ENCODE measurements at regions not wholly inside any gene's neighbourhood (a gene's known extent, or its start where the extent isn't known, plus 50 kb on each side); places are given as distances from the start of the nearest gene placed in this dataset.

- Histone ChIP-seq H3K27ac (ENCODE audit: extremely low read length, insufficient read depth, low read length) (peak overlapping the region; percentile 78), H3K79me2 (ENCODE audit: insufficient read depth, low read length) (no peaks in the 10 kb centered on the region), H3K4me2 (ENCODE audit: low read depth, low read length) (peak overlapping the region; percentile 72), H3K9ac (ENCODE audit: insufficient read depth, low read depth, low read length) (peak overlapping the region; percentile 64), H3K4me3 (replicated peaks in 1 of 3; ENCODE audit: insufficient read depth in 1 of 3, low read depth in 2 of 3, low read length in 3 of 3) (peak overlapping the region in 2 of 3 experiments; percentile 24 to 65; a peak in 4 of 6 replicates), H4K20me1 (ENCODE audit: insufficient read depth, low read length) (no peaks in the 10 kb centered on the region), H2AFZ (ENCODE audit: low read length) (no peak overlapping the region), H3K36me3 (replicated peaks in 1 of 2; ENCODE audit: control insufficient read depth in 1 of 2, insufficient read depth in 2 of 2, low read length in 2 of 2) (no peaks in the 10 kb centered on the region), H3K4me1 (ENCODE audit: insufficient read depth, low read length) (peaks cover 90% of the 10 kb centered on the region), H3K27me3 (ENCODE audit: control insufficient read depth in 1 of 2, insufficient read depth in 2 of 2, low read length in 2 of 2) (no peaks in the 10 kb centered on the region), H3K9me3 (ENCODE audit: low read length) (no peaks in the 10 kb centered on the region)
- ChIA-PET CTCF (ENCODE audit: low intra/inter-chr PET ratio, low total read pairs) (no interaction called here), POLR2A (interaction anchor here (1.0 to 5.3 kb wide), 11 partner anchors 8 to 1791 kb away, joined by 3 to 72 read pairs (median 6); no protein-coding TSS in a partner anchor)
- BruUV-seq (replicated peaks) = no TSS peak
- intact Hi-C loops (cut with micrococcal nuclease; ENCODE audit: unreplicated experiment) = loop anchor here (1.0 kb wide), 2 partner anchors 7 to 12 kb away; no protein-coding TSS in a partner anchor
- no peak for ATAC-seq
- in situ Hi-C loops (cut with HindIII; ENCODE audit: extremely low pct_ligation_motif_present, low pct_unique_long_range_greater_than_20kb) = loop anchor here (25.0 kb wide), 1 partner anchor 426 kb away; the partner anchor contains the start of gene SPTSSA
- FAIRE-seq = no peak
- DNase-seq (ENCODE audit: low spot score) = no peak
- 100% methylated on average over 1 of the region's 1 CpG for WGBS (ENCODE audit: low lambda C conversion rate)
- peak; percentile 66; the same call in 1 of the 2 replicates for TF ChIP-seq ZNF598 (CRISPR knock-in tag; IDR thresholded peaks at IDR 0.05; ENCODE audit: borderline replicate concordance)
- 0 out of 2 replicates have a peak, but pooled peaks have one; percentile 12 for TF ChIP-seq ZNF776 (CRISPR knock-in tag; IDR thresholded peaks at IDR 0.05)
- 0 out of 2 replicates have a peak, but pooled peaks have one; percentile 2 for TF ChIP-seq DPF2 (CRISPR knock-in tag; IDR thresholded peaks at IDR 0.05; ENCODE audit: borderline replicate concordance, low read depth)
- TF ChIP-seq DNMT3B (CRISPR knock-in tag; conservative IDR thresholded peaks at IDR 0.05) = 0 out of 2 replicates have a peak, but pooled peaks have one; percentile 26
- TF ChIP-seq SNAPC4 (CRISPR knock-in tag; IDR thresholded peaks at IDR 0.05) = peak; percentile 7; the same call in 1 of the 2 replicates
- no peak for TF ChIP-seq TCF12 (IDR thresholded peaks at IDR 0.05)
- peak; percentile 63; the same call in 1 of the 2 replicates for TF ChIP-seq TCF12 (CRISPR knock-in tag; IDR thresholded peaks at IDR 0.05)
- TF ChIP-seq, protein P1, sequence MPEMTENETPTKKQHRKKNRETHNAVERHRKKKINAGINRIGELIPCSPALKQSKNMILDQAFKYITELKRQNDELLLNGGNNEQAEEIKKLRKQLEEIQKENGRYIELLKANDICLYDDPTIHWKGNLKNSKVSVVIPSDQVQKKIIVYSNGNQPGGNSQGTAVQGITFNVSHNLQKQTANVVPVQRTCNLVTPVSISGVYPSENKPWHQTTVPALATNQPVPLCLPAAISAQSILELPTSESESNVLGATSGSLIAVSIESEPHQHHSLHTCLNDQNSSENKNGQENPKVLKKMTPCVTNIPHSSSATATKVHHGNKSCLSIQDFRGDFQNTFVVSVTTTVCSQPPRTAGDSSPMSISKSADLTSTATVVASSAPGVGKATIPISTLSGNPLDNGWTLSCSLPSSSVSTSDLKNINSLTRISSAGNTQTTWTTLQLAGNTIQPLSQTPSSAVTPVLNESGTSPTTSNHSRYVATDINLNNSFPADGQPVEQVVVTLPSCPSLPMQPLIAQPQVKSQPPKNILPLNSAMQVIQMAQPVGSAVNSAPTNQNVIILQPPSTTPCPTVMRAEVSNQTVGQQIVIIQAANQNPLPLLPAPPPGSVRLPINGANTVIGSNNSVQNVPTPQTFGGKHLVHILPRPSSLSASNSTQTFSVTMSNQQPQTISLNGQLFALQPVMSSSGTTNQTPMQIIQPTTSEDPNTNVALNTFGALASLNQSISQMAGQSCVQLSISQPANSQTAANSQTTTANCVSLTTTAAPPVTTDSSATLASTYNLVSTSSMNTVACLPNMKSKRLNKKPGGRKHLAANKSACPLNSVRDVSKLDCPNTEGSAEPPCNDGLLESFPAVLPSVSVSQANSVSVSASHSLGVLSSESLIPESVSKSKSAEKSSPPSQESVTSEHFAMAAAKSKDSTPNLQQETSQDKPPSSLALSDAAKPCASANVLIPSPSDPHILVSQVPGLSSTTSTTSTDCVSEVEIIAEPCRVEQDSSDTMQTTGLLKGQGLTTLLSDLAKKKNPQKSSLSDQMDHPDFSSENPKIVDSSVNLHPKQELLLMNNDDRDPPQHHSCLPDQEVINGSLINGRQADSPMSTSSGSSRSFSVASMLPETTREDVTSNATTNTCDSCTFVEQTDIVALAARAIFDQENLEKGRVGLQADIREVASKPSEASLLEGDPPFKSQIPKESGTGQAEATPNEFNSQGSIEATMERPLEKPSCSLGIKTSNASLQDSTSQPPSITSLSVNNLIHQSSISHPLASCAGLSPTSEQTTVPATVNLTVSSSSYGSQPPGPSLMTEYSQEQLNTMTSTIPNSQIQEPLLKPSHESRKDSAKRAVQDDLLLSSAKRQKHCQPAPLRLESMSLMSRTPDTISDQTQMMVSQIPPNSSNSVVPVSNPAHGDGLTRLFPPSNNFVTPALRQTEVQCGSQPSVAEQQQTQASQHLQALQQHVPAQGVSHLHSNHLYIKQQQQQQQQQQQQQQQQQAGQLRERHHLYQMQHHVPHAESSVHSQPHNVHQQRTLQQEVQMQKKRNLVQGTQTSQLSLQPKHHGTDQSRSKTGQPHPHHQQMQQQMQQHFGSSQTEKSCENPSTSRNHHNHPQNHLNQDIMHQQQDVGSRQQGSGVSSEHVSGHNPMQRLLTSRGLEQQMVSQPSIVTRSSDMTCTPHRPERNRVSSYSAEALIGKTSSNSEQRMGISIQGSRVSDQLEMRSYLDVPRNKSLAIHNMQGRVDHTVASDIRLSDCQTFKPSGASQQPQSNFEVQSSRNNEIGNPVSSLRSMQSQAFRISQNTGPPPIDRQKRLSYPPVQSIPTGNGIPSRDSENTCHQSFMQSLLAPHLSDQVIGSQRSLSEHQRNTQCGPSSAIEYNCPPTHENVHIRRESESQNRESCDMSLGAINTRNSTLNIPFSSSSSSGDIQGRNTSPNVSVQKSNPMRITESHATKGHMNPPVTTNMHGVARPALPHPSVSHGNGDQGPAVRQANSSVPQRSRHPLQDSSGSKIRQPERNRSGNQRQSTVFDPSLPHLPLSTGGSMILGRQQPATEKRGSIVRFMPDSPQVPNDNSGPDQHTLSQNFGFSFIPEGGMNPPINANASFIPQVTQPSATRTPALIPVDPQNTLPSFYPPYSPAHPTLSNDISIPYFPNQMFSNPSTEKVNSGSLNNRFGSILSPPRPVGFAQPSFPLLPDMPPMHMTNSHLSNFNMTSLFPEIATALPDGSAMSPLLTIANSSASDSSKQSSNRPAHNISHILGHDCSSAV (CRISPR knock-in tag; IDR thresholded peaks at IDR 0.05; ENCODE audit: borderline replicate concordance) = 0 out of 2 replicates have a peak, but pooled peaks have one; percentile 3
These were observed 85.0 kb upstream of the EGLN3 start for GRCh38 chr14:34035934-34036250.

Measured in HepG2 (cell line).